ENCODE measurements at regions not wholly inside any gene's neighbourhood (a gene's known extent, or its start where the extent isn't known, plus 50 kb on each side); places are given as distances from the start of the nearest gene placed in this dataset.

- no peak for FAIRE-seq
These were observed 168.8 kb downstream of the TANC2 start for GRCh38 chr17:63134867-63135266.

GRCh38 chr17:63136369-63137012 lies 170.5 kb downstream of the TANC2 start:
- FAIRE-seq: no peak

GRCh38 chr17:63137163-63137562 lies 171.1 kb downstream of the TANC2 start:
- FAIRE-seq: no peak

- no peak for FAIRE-seq
These were observed 172.7 kb downstream of the TANC2 start for GRCh38 chr17:63138713-63139112.

- no peak for FAIRE-seq
These were observed 173.3 kb downstream of the TANC2 start for GRCh38 chr17:63139356-63139755.

- no peak for FAIRE-seq
These were observed 174.2 kb downstream of the TANC2 start for GRCh38 chr17:63140255-63140654.

GRCh38 chr17:63142836-63143235 lies 176.8 kb downstream of the TANC2 start:
- FAIRE-seq: no peak

- no peak for FAIRE-seq
These were observed 184.5 kb downstream of the TANC2 start for GRCh38 chr17:63150490-63150889.

- no peak for FAIRE-seq
These were observed 185.0 kb downstream of the TANC2 start for GRCh38 chr17:63150994-63151464.

- no peak for FAIRE-seq
These were observed 186.0 kb downstream of the TANC2 start for GRCh38 chr17:63151941-63152523.

- FAIRE-seq: no peak
These were observed 187.5 kb downstream of the TANC2 start for GRCh38 chr17:63153488-63153887.

- no peak for FAIRE-seq
These were observed 188.7 kb downstream of the TANC2 start for GRCh38 chr17:63154586-63155244.

GRCh38 chr17:63156986-63157385 lies 191.0 kb downstream of the TANC2 start:
- FAIRE-seq: no peak

GRCh38 chr17:63162406-63163157 lies 196.5 kb downstream of the TANC2 start:
- FAIRE-seq: no peak

GRCh38 chr17:63163158-63163520 lies 197.1 kb downstream of the TANC2 start:
- FAIRE-seq: no peak

- no peak for FAIRE-seq
These were observed 199.4 kb downstream of the TANC2 start for GRCh38 chr17:63165400-63165799.

- no peak for FAIRE-seq
These were observed 204.8 kb downstream of the TANC2 start for GRCh38 chr17:63170795-63171194.

GRCh38 chr17:63171428-63172393 lies 205.7 kb downstream of the TANC2 start:
- no peak for FAIRE-seq

- no peak for FAIRE-seq
These were observed 207.4 kb downstream of the TANC2 start for GRCh38 chr17:63173450-63173849.

- no peak for FAIRE-seq
These were observed 207.9 kb downstream of the TANC2 start for GRCh38 chr17:63173903-63174302.

GRCh38 chr17:63178530-63178929 lies 212.5 kb downstream of the TANC2 start:
- FAIRE-seq: no peak

GRCh38 chr17:63181856-63182255 lies 215.8 kb downstream of the TANC2 start:
- no peak for FAIRE-seq
